K562 (cell line): ENCODE measurements at regions not wholly inside any gene's neighbourhood (a gene's known extent, or its start where the extent isn't known, plus 50 kb on each side); places are given as distances from the start of the nearest gene placed in this dataset.

Experiments used
- ATAC-seq: fragments of 200-7000 bp; cut with Tn5 transposase; 3 replicates; pipeline ENCODE4 v1.9.1; 2020; ENCODE audit warnings: moderate library complexity
- BruUV-seq: library from RNA; stranded (reverse); fragments of 400-500 nt; replicated peaks from 2 replicates; lab custom pipeline; 2021; lab: Mats Ljungman, UMichigan
- CTCF ChIA-PET: fragments of 300-600 bp; formaldehyde crosslinking; extraction: SDS; loops from one replicate; lab custom pipeline; 2021; ENCODE audit warnings: low intra/inter-chr PET ratio; lab: Yijun Ruan, JAX
- POLR2A ChIA-PET: fragments of 300-600, 350-650 bp; sonication (Branson Sonifier 250); formaldehyde crosslinking; extraction: SDS; loops from one replicate; lab custom pipeline; 2021; ENCODE audit warnings: antibody characterized with exemption, inconsistent platforms; lab: Yijun Ruan, JAX
- DNase-seq, 4 experiments: peaks; one replicate each; pipeline versions ENCODE4 v3.0.0 to v3.0.0-alpha.2; 2011 to 2018; ENCODE audit warnings: low spot score in 3 of 4, mixed read lengths in 3 of 4; ENCODE audit errors: extremely low read depth in 1 of 4
- FAIRE-seq: peaks from 2 replicates; lab custom pipeline; 2011; peaks lifted over from hg19 to GRCh38; lab: Jason Lieb, UNC
- H2AFZ ChIP-seq: 2 replicates; pipeline ENCODE4 v1.6.0; 2011; ENCODE audit warnings: low read depth, low read length, control low read depth, inconsistent platforms
- H3K27ac ChIP-seq: fragments of 200-600 bp; 3 replicates; pipeline ENCODE4 v1.8.0; 2011; ENCODE audit warnings: low read depth, mild to moderate bottlenecking, control low read depth, inconsistent platforms, low read length, moderate library complexity, mixed read lengths; ENCODE audit errors: extremely low read depth
- H3K27me3 ChIP-seq, 2 experiments: fragments of 300-600 bp in 1 of 2; 2 replicates in 1 of 2; 3 replicates in 1 of 2; pipeline versions ENCODE4 v1.6.0 to v1.8.0; 2011; ENCODE audit warnings: inconsistent platforms in 2 of 2, low read length in 2 of 2, mild to moderate bottlenecking in 1 of 2, mixed read lengths in 1 of 2, moderate library complexity in 1 of 2; ENCODE audit not compliant: control insufficient read depth in 2 of 2, insufficient read depth in 2 of 2
- H3K36me3 ChIP-seq: fragments of 300-600 bp; 3 replicates; pipeline ENCODE4 v1.8.0; 2011; ENCODE audit warnings: mild to moderate bottlenecking, low read length, inconsistent platforms; ENCODE audit not compliant: control insufficient read depth, insufficient read depth
- H3K4me1 ChIP-seq, 2 experiments: fragments of 200-600 bp in 1 of 2; replicated peaks in 1 of 2; 2 replicates in 1 of 2; 3 replicates in 1 of 2; pipeline versions ENCODE4 v1.5.1 to v1.8.0; 2011; ENCODE audit warnings: inconsistent platforms in 2 of 2, low read length in 2 of 2, mild to moderate bottlenecking in 1 of 2, mixed read lengths in 1 of 2, moderate library complexity in 1 of 2; ENCODE audit not compliant: control insufficient read depth in 2 of 2, insufficient read depth in 2 of 2
- H3K4me2 ChIP-seq: 2 replicates; pipeline ENCODE4 v1.6.1; 2011; ENCODE audit warnings: low read length, control low read depth, inconsistent platforms, mixed read lengths; ENCODE audit not compliant: insufficient read depth
- H3K4me3 ChIP-seq: fragments of 200-600 bp; sonication (generic), shearing (Covaris generic); 2 replicates; pipeline ENCODE4 v1.5.1; 2016; ENCODE audit warnings: control low read depth, inconsistent platforms
- H3K79me2 ChIP-seq: fragments of 200-600 bp; 3 replicates; pipeline ENCODE4 v1.8.0; 2011; ENCODE audit warnings: low read length, inconsistent platforms; ENCODE audit not compliant: control insufficient read depth, insufficient read depth
- H3K9ac ChIP-seq, 2 experiments: 2 replicates each; pipeline versions ENCODE4 v1.6.0 to v1.6.1; 2011; ENCODE audit warnings: low read depth in 2 of 2, low read length in 2 of 2, control low read depth in 1 of 2, inconsistent platforms in 1 of 2, mild to moderate bottlenecking in 1 of 2, mixed read lengths in 1 of 2; ENCODE audit not compliant: insufficient read depth in 1 of 2
- H3K9me1 ChIP-seq: one replicate; pipeline ENCODE4 v1.6.0; 2011; ENCODE audit warnings: inconsistent platforms, mild to moderate bottlenecking, low read length, moderate library complexity; ENCODE audit not compliant: control insufficient read depth, insufficient read depth
- H3K9me3 ChIP-seq: replicated peaks from 2 replicates; pipeline ENCODE4 v1.5.1; 2011; ENCODE audit warnings: low read depth, low read length, inconsistent platforms; ENCODE audit not compliant: control insufficient read depth, insufficient read depth
- H4K20me1 ChIP-seq: replicated peaks from 2 replicates; pipeline ENCODE4 v1.6.1; 2011; ENCODE audit warnings: low read length, inconsistent platforms, mixed read lengths; ENCODE audit not compliant: control insufficient read depth, insufficient read depth
- ARID1B ChIP-seq: fragments of 450-650 bp; IDR thresholded peaks from 2 replicates; pipeline ENCODE4 v1.6.1; 2016; ENCODE audit warnings: antibody characterized with exemption, mild to moderate bottlenecking, inconsistent platforms
- ATF3 ChIP-seq, 2 experiments: fragments of 450-650 bp in 1 of 2; sonication (generic) in 1 of 2; formaldehyde crosslinking in 1 of 2; IDR thresholded peaks in 1 of 2; conservative IDR thresholded peaks in 1 of 2; 2 replicates each; pipeline versions ENCODE4 v1.6.1 to v1.8.1; 2016 to 2023; ENCODE audit warnings: mild to moderate bottlenecking in 2 of 2, moderate library complexity in 2 of 2, inconsistent platforms in 1 of 2, missing genetic modification reagents in 1 of 2
- BRD9 ChIP-seq: fragments of 450-650 bp; IDR thresholded peaks from 2 replicates; pipeline ENCODE4 v1.6.1; 2018; ENCODE audit warnings: low read depth; ENCODE audit not compliant: partially characterized antibody
- FOSL1 ChIP-seq: fragments of 200-800 bp; sonication (Bioruptor generic); conservative IDR thresholded peaks from 2 replicates; pipeline ENCODE4 v1.6.1; 2016; ENCODE audit warnings: missing genetic modification characterization, missing compliant biosample characterization
- JUN ChIP-seq, 2 experiments: sonication (generic) in 1 of 2; formaldehyde crosslinking in 1 of 2; IDR thresholded peaks; 2 replicates each; pipeline versions ENCODE4 v1.6.1 to v1.8.0; 2012 to 2022; ENCODE audit warnings: borderline replicate concordance in 2 of 2, mild to moderate bottlenecking in 2 of 2, improper control_type of control experiment in 1 of 2, low read depth in 1 of 2, low read length in 1 of 2, missing genetic modification reagents in 1 of 2
- JUND ChIP-seq, 2 experiments: IDR thresholded peaks; 2 replicates in 1 of 2; 3 replicates in 1 of 2; pipeline ENCODE4 v1.6.1; 2011; ENCODE audit warnings: borderline replicate concordance in 2 of 2, low read depth in 2 of 2, low read length in 2 of 2, improper control_type of control experiment in 1 of 2, missing biosample characterization in 1 of 2, missing genetic modification characterization in 1 of 2, missing genetic modification reagents in 1 of 2
- KAT8 ChIP-seq: fragments of 450-650 bp; IDR thresholded peaks from 2 replicates; pipeline ENCODE4 v1.6.1; 2016; ENCODE audit warnings: low read depth, mild to moderate bottlenecking
- NKRF ChIP-seq: fragments of 450-650 bp; IDR thresholded peaks from 2 replicates; pipeline ENCODE4 v1.6.1; 2016; ENCODE audit warnings: borderline replicate concordance
- PYGO2 ChIP-seq: fragments of 450-650 bp; IDR thresholded peaks from 2 replicates; pipeline ENCODE4 v1.6.1; 2016; ENCODE audit warnings: mild to moderate bottlenecking, missing genetic modification characterization, moderate library complexity, missing compliant biosample characterization
- ZFX ChIP-seq: sonication (generic); formaldehyde crosslinking; IDR thresholded peaks from 2 replicates; pipeline ENCODE4 v1.8.0; 2022; ENCODE audit warnings: mild to moderate bottlenecking, missing genetic modification reagents, moderate library complexity
- WGBS: fragments of 100-300 bp; shearing (Covaris generic); methylation state at CpG from one replicate; pipeline ENCODE4 v1.1.6; 2016; ENCODE audit warnings: low coverage, mixed read lengths; ENCODE audit not compliant: insufficient coverage; ENCODE audit errors: missing lambda C conversion rate; 5-methylcytosine and 5-hydroxymethylcytosine counted together
- in situ Hi-C: fragments of 300-500 bp; cut with MboI; formaldehyde crosslinking; loops from 4 replicates; pipeline ENCODE4 v1.15.0; 2018; ENCODE audit warnings: inconsistent platforms, mixed read lengths
- intact Hi-C: fragments of 100-400 bp; cut with micrococcal nuclease; formaldehyde crosslinking; loops from 2 replicates; pipeline ENCODE4 v1.14.2; 2022
- TF ChIP-seq, protein P1 (sequence below): sonication (generic); formaldehyde crosslinking; IDR thresholded peaks from 2 replicates; pipeline ENCODE4 v1.8.0; 2022; ENCODE audit warnings: missing genetic modification reagents, mild to moderate bottlenecking, moderate library complexity, borderline replicate concordance

- Histone ChIP-seq H2AFZ (no peak overlapping the region), H3K4me1 (no peaks in the 10 kb centered on the region; a peak in 1 of 5 replicates), H3K4me3 (no peak overlapping the region), H3K79me2 (no peaks in the 10 kb centered on the region), H3K9me3 (no peaks in the 10 kb centered on the region), H3K27me3 (no peaks in the 10 kb centered on the region), H3K36me3 (no peaks in the 10 kb centered on the region), H3K4me2 (no peak overlapping the region), H3K9ac (no peak overlapping the region), H3K9me1 (no peaks in the 10 kb centered on the region), H4K20me1 (no peaks in the 10 kb centered on the region), H3K27ac (no peak overlapping the region)
- ChIA-PET POLR2A (no interaction called here), CTCF (no interaction called here)
- no peak for FAIRE-seq
- DNase-seq, result peak in 1 of 4 experiments; percentile 14
- WGBS, result 5% methylated on average over 6 of the region's 6 CpGs
- intact Hi-C loops, result no loop called here
- BruUV-seq, result no TSS peak
- no peak for ATAC-seq
- TF ChIP-seq NKRF, result no peak
- TF ChIP-seq KAT8, result no peak
- TF ChIP-seq, protein P1, sequence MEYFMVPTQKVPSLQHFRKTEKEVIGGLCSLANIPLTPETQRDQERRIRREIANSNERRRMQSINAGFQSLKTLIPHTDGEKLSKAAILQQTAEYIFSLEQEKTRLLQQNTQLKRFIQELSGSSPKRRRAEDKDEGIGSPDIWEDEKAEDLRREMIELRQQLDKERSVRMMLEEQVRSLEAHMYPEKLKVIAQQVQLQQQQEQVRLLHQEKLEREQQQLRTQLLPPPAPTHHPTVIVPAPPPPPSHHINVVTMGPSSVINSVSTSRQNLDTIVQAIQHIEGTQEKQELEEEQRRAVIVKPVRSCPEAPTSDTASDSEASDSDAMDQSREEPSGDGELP (CRISPR knock-in tag), result no peak
- TF ChIP-seq PYGO2, result no peak
- peak; percentile 69 for TF ChIP-seq ATF3 (IDR thresholded peaks at IDR 0.05)
- TF ChIP-seq ATF3 (CRISPR knock-in tag; conservative IDR thresholded peaks at IDR 0.05), result no peak
- peak; percentile 63; the same call in 1 of the 2 replicates for TF ChIP-seq JUN (IDR thresholded peaks at IDR 0.05; ENCODE audit: borderline replicate concordance, low read depth, low read length)
- no peak for TF ChIP-seq JUN (CRISPR knock-in tag; IDR thresholded peaks at IDR 0.05; ENCODE audit: borderline replicate concordance)
- TF ChIP-seq ZFX (CRISPR knock-in tag), result no peak
- TF ChIP-seq JUND (IDR thresholded peaks at IDR 0.05; ENCODE audit: borderline replicate concordance, low read depth, low read length), result 0 out of 2 replicates have a peak, but pooled peaks have one; percentile 22
- TF ChIP-seq JUND (tag; IDR thresholded peaks at IDR 0.05; ENCODE audit: borderline replicate concordance, low read depth, low read length), result peak; percentile 50; the same call in 2 of the 3 replicates
- peak; percentile 93 for TF ChIP-seq FOSL1
- TF ChIP-seq BRD9, result no peak
- peak; percentile 27; the same call in 1 of the 2 replicates for TF ChIP-seq ARID1B
- in situ Hi-C loops, result no loop called here
Observed at GRCh38 chr3:18098960-18099587, 326.1 kb downstream of the SATB1 start.
